Endodermal cell (in vitro differentiated cells): ENCODE measurements at regions not wholly inside any gene's neighbourhood (a gene's known extent, or its start where the extent isn't known, plus 50 kb on each side); places are given as distances from the start of the nearest gene placed in this dataset.

Experiments
- DNase-seq: peaks from one replicate; pipeline ENCODE4 v3.0.0-alpha.2; 2017
- H3K27ac ChIP-seq: 2 replicates; pipeline ENCODE4 v1.5.1; 2013; ENCODE audit warnings: mild to moderate bottlenecking, low read depth, low read length, moderate library complexity
- H3K27me3 ChIP-seq: 2 replicates; pipeline ENCODE4 v1.6.1; 2013; ENCODE audit warnings: mild to moderate bottlenecking, low read length, moderate library complexity; ENCODE audit not compliant: insufficient read depth, control insufficient read depth, poor library complexity, severe bottlenecking
- H3K36me3 ChIP-seq: 2 replicates; pipeline ENCODE4 v1.7.0; 2013; ENCODE audit warnings: mild to moderate bottlenecking, low read length, moderate library complexity; ENCODE audit not compliant: control insufficient read depth, insufficient read depth
- H3K4me1 ChIP-seq: one replicate; pipeline ENCODE4 v1.7.0; 2013; ENCODE audit warnings: low read length; ENCODE audit not compliant: control insufficient read depth, insufficient read depth
- H3K4me3 ChIP-seq: 2 replicates; pipeline ENCODE4 v1.5.1; 2013; ENCODE audit warnings: mild to moderate bottlenecking, low read length, moderate library complexity
- H3K9ac ChIP-seq: 2 replicates; pipeline ENCODE4 v1.6.1; 2013; ENCODE audit warnings: mild to moderate bottlenecking, low read length, moderate library complexity; ENCODE audit not compliant: poor library complexity, severe bottlenecking; ENCODE audit errors: extremely low read depth
- H3K9me3 ChIP-seq: 2 replicates; pipeline ENCODE4 v1.6.1; 2013; ENCODE audit warnings: mild to moderate bottlenecking, low read length, moderate library complexity; ENCODE audit not compliant: control insufficient read depth
- H3K27ac Mint-ChIP-seq: 2 replicates; pipeline ENCODE4 v1.8.0; 2020; ENCODE audit warnings: mixed read lengths
- H3K27me3 Mint-ChIP-seq: 2 replicates; pipeline ENCODE4 v1.8.0; 2021; ENCODE audit warnings: mild to moderate bottlenecking, mixed read lengths; ENCODE audit not compliant: insufficient read depth
- H3K36me3 Mint-ChIP-seq: 2 replicates; pipeline ENCODE4 v1.8.0; 2020; ENCODE audit warnings: low read depth, mixed read lengths
- H3K4me1 Mint-ChIP-seq: 2 replicates; pipeline ENCODE4 v1.8.0; 2020; ENCODE audit warnings: mixed read lengths
- H3K4me3 Mint-ChIP-seq: 2 replicates; pipeline ENCODE4 v1.8.0; 2020; ENCODE audit warnings: mild to moderate bottlenecking, moderate library complexity, mixed read lengths
- H3K9me3 Mint-ChIP-seq: 2 replicates; pipeline ENCODE4 v1.8.0; 2020; ENCODE audit warnings: mild to moderate bottlenecking, mixed read lengths
- CTCF ChIP-seq: fragments of 200-600 bp; sonication (generic); conservative IDR thresholded peaks from 2 replicates; pipeline ENCODE4 v1.5.0; 2021; ENCODE audit warnings: antibody characterized with exemption, mild to moderate bottlenecking
- WGBS, 2 experiments: methylation state at CpG; one replicate each; pipeline versions ENCODE4 v1.1.5 to v1.1.7; 2013; ENCODE audit warnings: missing lambda C conversion rate in 2 of 2, mixed read lengths in 1 of 2; ENCODE audit not compliant: insufficient coverage in 1 of 2, insufficient read length in 1 of 2; 5-methylcytosine and 5-hydroxymethylcytosine counted together

GRCh38 chr1:244995602-244996400 lies 131.5 kb upstream of the HNRNPU start:
- Histone ChIP-seq H3K27me3 (no peaks in the 10 kb centered on the region), H3K4me1 (no peaks in the 10 kb centered on the region), H3K9me3 (no peaks in the 10 kb centered on the region), H3K36me3 (no peaks in the 10 kb centered on the region), H3K4me3 (no peak overlapping the region), H3K9ac (no peak overlapping the region), H3K27ac (no peak overlapping the region)
- DNase-seq: no peak
- Mint-ChIP-seq H3K4me3 (no peak overlapping the region), H3K36me3 (peaks cover 26% of the 10 kb centered on the region), H3K4me1 (no peaks in the 10 kb centered on the region), H3K27me3 (no peaks in the 10 kb centered on the region), H3K27ac (no peak overlapping the region), H3K9me3 (no peaks in the 10 kb centered on the region)
- TF ChIP-seq CTCF: no peak
- 94 to 95% methylated on average over 7 to 11 of the region's 11 CpGs for WGBS, 2 experiments

- no peak for TF ChIP-seq CTCF
- peaks cover 27% of the 10 kb centered on the region for H3K36me3 Mint-ChIP-seq
- no peaks in the 10 kb centered on the region for H3K4me1 ChIP-seq
- DNase-seq: no peak
- no peaks in the 10 kb centered on the region for H3K27me3 ChIP-seq
- 0% methylated on average over 1 of the region's 1 CpG; no CpG with 5 or more reads in 1 of the 2 experiments for WGBS, 2 experiments
- no peaks in the 10 kb centered on the region for H3K9me3 ChIP-seq
- no peaks in the 10 kb centered on the region for H3K4me1 Mint-ChIP-seq
- H3K27ac ChIP-seq: no peak overlapping the region
- H3K9me3 Mint-ChIP-seq: no peaks in the 10 kb centered on the region
- no peak overlapping the region for H3K27ac Mint-ChIP-seq
- no peak overlapping the region for H3K4me3 Mint-ChIP-seq
- H3K27me3 Mint-ChIP-seq: no peaks in the 10 kb centered on the region
- no peak overlapping the region for H3K4me3 ChIP-seq
- no peak overlapping the region for H3K9ac ChIP-seq
- no peaks in the 10 kb centered on the region for H3K36me3 ChIP-seq
These were observed 128.5 kb upstream of the HNRNPU start for GRCh38 chr1:244992833-244993232.

GRCh38 chr1:244989813-244990212 lies 125.5 kb upstream of the HNRNPU start:
- no peaks in the 10 kb centered on the region for H3K27me3 Mint-ChIP-seq
- no peaks in the 10 kb centered on the region for H3K4me1 Mint-ChIP-seq
- H3K36me3 ChIP-seq: no peaks in the 10 kb centered on the region
- H3K9me3 ChIP-seq: no peaks in the 10 kb centered on the region
- no peaks in the 10 kb centered on the region for H3K4me1 ChIP-seq
- TF ChIP-seq CTCF: no peak
- no peaks in the 10 kb centered on the region for H3K9me3 Mint-ChIP-seq
- H3K4me3 ChIP-seq: no peak overlapping the region
- no peaks in the 10 kb centered on the region for H3K27me3 ChIP-seq
- H3K9ac ChIP-seq: no peak overlapping the region
- peaks cover 25% of the 10 kb centered on the region for H3K36me3 Mint-ChIP-seq
- H3K27ac ChIP-seq: no peak overlapping the region
- H3K4me3 Mint-ChIP-seq: no peak overlapping the region
- WGBS, 2 experiments: 95 to 100% methylated on average over 5 to 7 of the region's 7 CpGs
- H3K27ac Mint-ChIP-seq: no peak overlapping the region
- no peak for DNase-seq
